ENCODE measurements at regions not wholly inside any gene's neighbourhood (a gene's known extent, or its start where the extent isn't known, plus 50 kb on each side); places are given as distances from the start of the nearest gene placed in this dataset.

- DNase-seq (ENCODE audit: low read depth, low spot score), result no peak
Observed at GRCh38 chr16:74104022-74104421, 192.6 kb upstream of the PSMD7 start.

GRCh38 chr16:74101379-74102137 is 195.1 kb upstream of the PSMD7 start:
- H3K4me3 ChIP-seq (ENCODE audit: low read length), result no peak overlapping the region
- no peak for DNase-seq (ENCODE audit: low read depth, low spot score)

More at GRCh38 chr16:74104022-74104421, 192.6 kb upstream of the PSMD7 start:
- no peak overlapping the region for H3K4me3 ChIP-seq (ENCODE audit: low read length)

DNA sequence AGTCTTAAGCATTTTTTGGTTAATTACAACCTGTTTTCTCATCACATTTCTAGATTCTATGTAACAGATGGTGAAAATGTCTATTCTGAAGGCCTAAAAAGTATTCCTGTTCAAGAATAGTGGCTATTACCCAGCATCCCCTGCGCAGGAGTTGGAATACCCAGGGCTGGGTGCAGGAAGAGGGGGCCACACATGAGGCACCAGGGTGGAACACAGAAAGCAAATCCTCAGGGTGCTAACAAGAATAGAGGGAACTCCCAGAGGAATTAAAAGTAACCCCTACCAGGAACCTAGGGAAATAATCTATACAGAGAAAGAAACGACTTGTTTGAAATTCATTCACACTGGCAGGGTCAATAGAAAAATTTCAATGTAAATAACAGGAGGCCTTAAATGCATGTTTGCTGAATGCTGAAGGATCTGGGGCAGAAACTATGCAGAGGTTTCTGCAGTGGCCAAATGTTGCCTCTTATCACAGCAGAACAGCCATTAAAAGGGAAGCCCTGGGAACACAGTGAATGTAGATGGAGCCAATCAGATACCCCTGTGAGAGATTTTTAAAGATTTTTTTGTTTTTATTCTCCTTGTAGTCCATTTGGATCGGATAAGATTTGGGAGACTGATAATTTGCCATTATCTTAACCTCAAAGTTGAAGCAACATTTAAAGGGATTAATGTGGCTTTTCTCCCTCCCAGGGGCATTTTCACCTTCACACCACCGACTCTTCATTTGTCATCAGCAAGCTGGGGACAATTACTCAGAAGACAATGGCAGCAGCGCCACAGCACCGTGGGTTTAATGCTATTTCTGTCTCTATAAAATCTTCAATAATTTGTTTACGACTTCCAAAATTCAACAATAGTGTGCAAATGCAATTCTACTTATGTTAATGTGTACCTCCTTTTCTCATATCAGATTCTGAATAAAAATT is 196.0 kb upstream of the PSMD7 start:
- DNase-seq (ENCODE audit: low read depth, low spot score), result no peak
- no peak overlapping the region for H3K4me3 ChIP-seq (ENCODE audit: low read length)

GRCh38 chr16:74099530-74099929 is 197.1 kb upstream of the PSMD7 start:
- no peak overlapping the region for H3K4me3 ChIP-seq (ENCODE audit: low read length)
- DNase-seq (ENCODE audit: low read depth, low spot score), result no peak

DNA sequence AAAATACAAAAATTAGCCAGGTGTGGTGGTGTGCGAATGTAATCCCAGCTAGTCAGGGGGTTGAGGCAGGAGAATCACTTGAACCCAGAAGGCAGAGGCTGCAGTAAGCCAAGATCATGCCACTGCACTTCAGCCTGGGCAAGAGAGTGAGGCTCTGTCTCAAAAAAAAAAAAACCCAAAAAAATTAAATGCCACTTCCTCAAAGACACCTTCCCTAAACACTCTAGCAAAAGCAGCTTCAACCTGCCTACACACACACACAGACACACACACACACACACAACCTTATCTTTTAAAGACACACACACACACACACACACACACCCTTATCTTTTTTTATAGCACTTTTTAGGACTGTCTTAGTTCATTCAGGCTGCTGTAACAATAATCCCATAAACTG is 201.7 kb upstream of the PSMD7 start:
- H3K4me3 ChIP-seq (ENCODE audit: low read length), result no peak overlapping the region
- no peak for DNase-seq (ENCODE audit: low read depth, low spot score)

- no peak for DNase-seq (ENCODE audit: low read depth, low spot score)
- no peak overlapping the region for H3K4me3 ChIP-seq (ENCODE audit: low read length)
Observed at GRCh38 chr16:74094514-74094913, 202.1 kb upstream of the PSMD7 start.

GRCh38 chr16:74092336-74092735 is 204.3 kb upstream of the PSMD7 start:
- no peak for DNase-seq (ENCODE audit: low read depth, low spot score)
- no peak overlapping the region for H3K4me3 ChIP-seq (ENCODE audit: low read length)

DNA sequence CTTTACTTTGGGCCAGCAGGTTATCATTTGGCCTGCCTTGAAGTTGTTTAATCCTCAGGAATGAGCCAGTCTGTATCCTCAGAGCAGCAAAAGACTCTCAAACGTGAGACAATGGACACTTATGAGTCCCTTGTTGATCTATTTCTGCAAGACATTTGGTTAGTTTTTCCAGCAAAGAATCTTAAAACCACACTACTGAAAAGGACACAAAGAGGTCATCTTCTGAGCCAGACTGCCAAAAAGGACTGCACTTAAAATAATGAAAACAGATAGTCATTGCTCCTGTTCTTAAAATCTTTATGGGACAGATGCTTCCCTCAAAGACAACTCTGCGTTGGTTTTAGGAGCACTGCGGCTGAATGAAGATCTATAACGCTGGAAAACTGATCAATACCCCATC is 205.7 kb upstream of the PSMD7 start:
- H3K4me3 ChIP-seq (ENCODE audit: low read length), result no peak overlapping the region
- no peak for DNase-seq (ENCODE audit: low read depth, low spot score)

GRCh38 chr16:74083541-74083940 is 213.1 kb upstream of the PSMD7 start:
- no peak overlapping the region for H3K4me3 ChIP-seq (ENCODE audit: low read length)
- no peak for DNase-seq (ENCODE audit: low read depth, low spot score)

- DNase-seq (ENCODE audit: low read depth, low spot score), result no peak
- no peak overlapping the region for H3K4me3 ChIP-seq (ENCODE audit: low read length)
Observed at GRCh38 chr16:74080311-74080710, 216.3 kb upstream of the PSMD7 start.

DNA sequence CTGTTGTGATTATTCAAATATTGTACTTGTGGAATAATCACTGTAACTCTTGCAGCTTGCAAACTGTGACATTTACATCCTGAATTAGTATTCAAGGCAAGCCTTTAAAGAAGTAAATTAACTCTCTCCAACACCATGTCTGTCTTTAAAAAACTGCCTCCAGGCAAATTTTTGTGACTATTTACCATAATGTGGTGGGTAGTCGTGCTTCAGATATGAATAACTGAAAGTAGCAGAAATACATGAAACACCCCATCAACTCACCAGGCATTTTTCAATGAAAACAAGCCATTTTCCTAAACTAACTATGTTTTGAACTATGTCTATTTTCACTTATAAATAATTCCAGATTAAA is 217.4 kb upstream of the PSMD7 start:
- no peak overlapping the region for H3K4me3 ChIP-seq (ENCODE audit: low read length)
- DNase-seq (ENCODE audit: low read depth, low spot score), result no peak

GRCh38 chr16:74078511-74079231 is 217.9 kb upstream of the PSMD7 start:
- H3K4me3 ChIP-seq (ENCODE audit: low read length), result no peak overlapping the region
- no peak for DNase-seq (ENCODE audit: low read depth, low spot score)

DNA sequence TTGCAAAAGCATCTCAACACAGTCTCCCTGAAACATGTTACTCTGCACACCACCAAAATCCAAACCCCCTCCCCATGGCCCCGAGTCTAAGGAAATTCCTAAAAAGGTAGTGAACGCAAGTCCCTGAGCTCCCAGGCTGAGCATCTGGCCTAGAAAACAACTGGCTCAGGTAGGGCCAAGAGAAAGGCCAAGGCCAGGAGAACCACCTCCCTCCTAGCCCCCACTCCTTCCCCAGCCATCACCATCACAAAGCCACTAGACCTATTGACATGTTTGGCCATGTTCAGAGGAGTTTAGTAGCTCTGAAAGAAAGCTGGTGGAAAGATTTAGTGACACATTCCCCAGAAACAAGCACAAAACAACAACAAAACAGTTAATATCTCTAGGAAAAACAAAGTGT is 220.0 kb upstream of the PSMD7 start:
- no peak overlapping the region for H3K4me3 ChIP-seq (ENCODE audit: low read length)
- no peak for DNase-seq (ENCODE audit: low read depth, low spot score)

DNA sequence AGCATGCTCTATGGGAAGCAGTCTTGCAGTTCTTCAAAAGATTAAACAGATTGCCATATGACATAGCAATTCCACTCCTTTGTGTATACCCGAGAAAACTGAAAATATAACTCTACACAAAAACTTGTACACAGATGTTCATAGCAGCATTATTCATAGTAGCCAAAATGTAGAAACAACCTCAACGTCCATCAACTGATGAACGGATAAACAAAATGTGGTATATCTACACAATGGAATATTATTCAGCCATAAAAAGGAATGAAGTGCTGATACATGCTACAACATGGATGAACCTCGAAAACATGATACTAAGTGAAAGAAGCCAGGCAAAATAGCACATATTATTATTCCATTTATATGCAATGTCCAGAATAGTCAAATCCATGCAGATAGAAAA is 221.2 kb upstream of the PSMD7 start:
- H3K4me3 ChIP-seq (ENCODE audit: low read length), result no peak overlapping the region
- DNase-seq (ENCODE audit: low read depth, low spot score), result no peak

DNA sequence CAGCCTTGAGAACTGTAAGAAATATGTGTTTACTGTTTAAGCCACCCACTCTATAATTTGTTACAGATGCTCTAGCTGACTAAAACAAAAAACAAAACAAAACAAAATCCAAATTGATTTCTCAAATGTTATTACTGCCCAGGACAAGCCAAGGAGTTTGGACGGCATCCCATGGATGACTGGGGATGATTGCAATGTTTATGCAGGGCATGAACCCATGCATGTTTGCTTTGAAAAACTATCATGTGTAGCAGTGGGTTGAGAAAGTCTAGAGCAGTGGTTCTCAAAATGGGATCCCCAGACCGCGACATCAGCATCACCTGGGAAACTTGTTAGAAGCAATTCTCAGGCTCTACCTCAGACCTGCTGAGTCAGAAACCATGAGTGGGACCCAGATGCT is 223.2 kb upstream of the PSMD7 start:
- H3K4me3 ChIP-seq (ENCODE audit: low read length), result no peak overlapping the region
- no peak for DNase-seq (ENCODE audit: low read depth, low spot score)

- DNase-seq (ENCODE audit: low read depth, low spot score), result no peak
- H3K4me3 ChIP-seq (ENCODE audit: low read length), result no peak overlapping the region
Observed at GRCh38 chr16:74071996-74072535, 224.5 kb upstream of the PSMD7 start.

- no peak overlapping the region for H3K4me3 ChIP-seq (ENCODE audit: low read length)
- no peak for DNase-seq (ENCODE audit: low read depth, low spot score)
Observed at GRCh38 chr16:74070237-74070636, 226.4 kb upstream of the PSMD7 start.

DNA sequence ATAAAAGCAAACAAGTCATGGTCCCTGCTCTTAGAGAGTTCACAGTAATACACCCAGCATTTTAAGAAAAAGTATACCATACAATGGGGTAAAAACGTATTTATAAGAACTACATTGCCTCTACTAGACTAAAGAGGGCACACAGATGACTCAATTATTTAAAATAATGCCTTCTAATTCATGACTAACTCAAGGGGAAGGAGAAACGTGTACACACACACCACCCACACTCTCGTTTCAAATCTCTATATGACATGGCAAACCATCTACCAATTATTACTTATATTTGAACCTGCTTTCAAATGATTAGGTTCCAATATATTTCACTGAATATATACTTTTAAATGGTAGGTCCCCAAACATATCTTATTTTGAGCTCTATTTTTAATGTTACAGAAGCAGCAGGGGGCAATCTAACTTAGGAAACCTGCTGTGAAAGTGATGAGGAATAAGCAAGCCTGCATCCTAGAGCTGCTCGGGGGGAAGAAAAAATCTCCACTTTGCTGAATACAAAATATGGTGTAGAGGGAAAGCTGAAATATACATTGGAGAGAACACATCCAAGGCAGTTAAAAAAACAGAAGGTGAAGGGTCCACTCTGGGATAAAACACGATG is 232.4 kb upstream of the PSMD7 start:
- no peak overlapping the region for H3K4me3 ChIP-seq (ENCODE audit: low read length)
- DNase-seq (ENCODE audit: low read depth, low spot score), result no peak

GRCh38 chr16:74053826-74054225 is 242.8 kb upstream of the PSMD7 start:
- no peak for DNase-seq (ENCODE audit: low read depth, low spot score)
- H3K4me3 ChIP-seq (ENCODE audit: low read length), result no peak overlapping the region
